H1 (cell line): ENCODE measurements at regions not wholly inside any gene's neighbourhood (a gene's known extent, or its start where the extent isn't known, plus 50 kb on each side); places are given as distances from the start of the nearest gene placed in this dataset.

Experiments
- CTCF ChIA-PET: fragments of 300-600 bp; sonication (Branson Sonifier 250); formaldehyde crosslinking; loops from one replicate; lab custom pipeline; 2021; ENCODE audit not compliant: partially characterized antibody; lab: Charles Lee
- POLR2A ChIA-PET: fragments of 300-600 bp; sonication (Branson Sonifier 250); formaldehyde crosslinking; loops from one replicate; lab custom pipeline; 2021; ENCODE audit warnings: inconsistent platforms; ENCODE audit not compliant: partially characterized antibody; lab: Charles Lee
- DNase-seq, 2 experiments: peaks; one replicate each; pipeline versions ENCODE4 v3.0.0 to v3.0.0-alpha.2; 2010 to 2022; ENCODE audit warnings: low spot score in 2 of 2, low read depth in 1 of 2, mixed read lengths in 1 of 2
- FAIRE-seq: peaks from 2 replicates; lab custom pipeline; 2011; peaks lifted over from hg19 to GRCh38; lab: Jason Lieb, UNC
- H2AFZ ChIP-seq: 2 replicates; pipeline ENCODE4 v1.8.1; 2012; ENCODE audit warnings: low read length, inconsistent platforms
- H2AK5ac ChIP-seq: 2 replicates; pipeline ENCODE4 v1.6.1; 2013; ENCODE audit warnings: low read depth, low read length
- H2BK120ac ChIP-seq: replicated peaks from 2 replicates; pipeline ENCODE3; 2013; ENCODE audit warnings: low read depth, low read length, inconsistent platforms
- H2BK12ac ChIP-seq: 2 replicates; pipeline ENCODE4 v1.6.1; 2013; ENCODE audit warnings: low read depth, low read length
- H2BK15ac ChIP-seq: 2 replicates; pipeline ENCODE4 v1.6.1; 2013; ENCODE audit warnings: low read length
- H2BK20ac ChIP-seq: 2 replicates; pipeline ENCODE4 v1.6.1; 2013; ENCODE audit warnings: low read length
- H2BK5ac ChIP-seq: 2 replicates; pipeline ENCODE4 v1.6.1; 2013; ENCODE audit warnings: low read depth, low read length
- H3K14ac ChIP-seq: 2 replicates; pipeline ENCODE4 v1.6.1; 2013; ENCODE audit warnings: inconsistent platforms; ENCODE audit not compliant: insufficient read length
- H3K18ac ChIP-seq: 2 replicates; pipeline ENCODE4 v1.6.1; 2013; ENCODE audit warnings: low read length; ENCODE audit errors: extremely low read depth
- H3K23ac ChIP-seq: 2 replicates; pipeline ENCODE4 v1.6.1; 2013; ENCODE audit warnings: inconsistent platforms; ENCODE audit not compliant: insufficient read length
- H3K23me2 ChIP-seq: 2 replicates; pipeline ENCODE4 v1.6.1; 2013; ENCODE audit warnings: low read depth, low read length
- H3K27ac ChIP-seq: 2 replicates; pipeline ENCODE4 v1.6.1; 2011; ENCODE audit warnings: low read depth, low read length, inconsistent platforms
- H3K27me3 ChIP-seq, 4 experiments: replicated peaks in 1 of 4; 1 replicate in 1 of 4; 2 replicates in 3 of 4; pipeline versions ENCODE4 v1.6.1 to v1.8.1; 2011 to 2013; ENCODE audit warnings: low read length in 3 of 4, mild to moderate bottlenecking in 3 of 4, inconsistent platforms in 2 of 4, mixed read lengths in 2 of 4, moderate library complexity in 1 of 4; ENCODE audit not compliant: control insufficient read depth in 3 of 4, insufficient read depth in 3 of 4; ENCODE audit errors: extremely low read depth in 1 of 4
- H3K36me3 ChIP-seq, 4 experiments: 2 replicates each; pipeline versions ENCODE4 v1.6.1 to v1.8.1; 2011 to 2013; ENCODE audit warnings: mild to moderate bottlenecking in 4 of 4, low read length in 3 of 4, moderate library complexity in 2 of 4, control low read depth in 1 of 4, inconsistent platforms in 1 of 4; ENCODE audit not compliant: insufficient read depth in 4 of 4, control insufficient read depth in 2 of 4
- H3K4ac ChIP-seq: replicated peaks from 2 replicates; pipeline ENCODE3; 2013; ENCODE audit warnings: low read length, low read depth, mixed read lengths, inconsistent platforms; ENCODE audit not compliant: insufficient read length
- H3K4me1 ChIP-seq, 4 experiments: replicated peaks in 1 of 4; 1 replicate in 1 of 4; 2 replicates in 3 of 4; pipeline versions ENCODE4 v1.6.1 to v1.8.1; 2011 to 2013; ENCODE audit warnings: low read length in 3 of 4, inconsistent platforms in 2 of 4, mixed read lengths in 1 of 4; ENCODE audit not compliant: insufficient read depth in 4 of 4, control insufficient read depth in 3 of 4
- H3K4me2 ChIP-seq, 2 experiments: 2 replicates each; pipeline versions ENCODE4 v1.6.1 to v1.8.1; 2011 to 2013; ENCODE audit warnings: low read depth in 2 of 2, low read length in 2 of 2, control low read depth in 1 of 2, inconsistent platforms in 1 of 2, mild to moderate bottlenecking in 1 of 2; ENCODE audit not compliant: insufficient read depth in 1 of 2
- H3K4me3 ChIP-seq, 4 experiments: fragments of 200-600, 300-600 bp in 1 of 4; sonication (generic), shearing (Covaris generic), sonication (Bioruptor Twin) in 1 of 4; 2 replicates each; pipeline versions ENCODE4 v1.5.1 to v1.8.1; 2011 to 2016; ENCODE audit warnings: low read length in 4 of 4, low read depth in 3 of 4, control low read depth in 2 of 4, inconsistent platforms in 2 of 4, mild to moderate bottlenecking in 2 of 4, mixed read lengths in 1 of 4, moderate library complexity in 1 of 4; ENCODE audit not compliant: insufficient read depth in 2 of 4; ENCODE audit errors: extremely low read depth in 1 of 4
- H3K56ac ChIP-seq: replicated peaks from 2 replicates; pipeline ENCODE3; 2013; ENCODE audit warnings: low read depth, mild to moderate bottlenecking, mixed read lengths, low read length, inconsistent platforms; ENCODE audit not compliant: insufficient read length
- H3K79me1 ChIP-seq: 2 replicates; pipeline ENCODE4 v1.6.1; 2013; ENCODE audit warnings: low read depth, low read length, control low read depth
- H3K79me2 ChIP-seq, 2 experiments: 2 replicates each; pipeline versions ENCODE4 v1.6.1 to v1.8.1; 2012 to 2013; ENCODE audit warnings: low read length in 2 of 2, mild to moderate bottlenecking in 2 of 2, inconsistent platforms in 1 of 2; ENCODE audit not compliant: insufficient read depth in 2 of 2, control insufficient read depth in 1 of 2
- H3K9ac ChIP-seq, 4 experiments: replicated peaks in 1 of 4; 1 replicate in 1 of 4; 2 replicates in 3 of 4; pipeline versions ENCODE4 v1.6.1 to v1.8.1; 2011 to 2013; ENCODE audit warnings: low read depth in 3 of 4, low read length in 3 of 4, control low read depth in 2 of 4, mild to moderate bottlenecking in 2 of 4, moderate library complexity in 2 of 4, inconsistent platforms in 1 of 4; ENCODE audit errors: extremely low read depth in 1 of 4
- H3K9me3 ChIP-seq, 2 experiments: 2 replicates each; pipeline versions ENCODE4 v1.6.1 to v1.8.1; 2012 to 2013; ENCODE audit warnings: mild to moderate bottlenecking in 2 of 2, moderate library complexity in 2 of 2, control low read depth in 1 of 2, inconsistent platforms in 1 of 2, low read depth in 1 of 2, low read length in 1 of 2, mixed read lengths in 1 of 2; ENCODE audit not compliant: insufficient read depth in 2 of 2
- H4K20me1 ChIP-seq, 2 experiments: replicated peaks in 1 of 2; 2 replicates each; pipeline versions ENCODE3 to v1.8.1; 2011 to 2013; ENCODE audit warnings: inconsistent platforms in 2 of 2, low read length in 2 of 2, mild to moderate bottlenecking in 1 of 2; ENCODE audit not compliant: insufficient read depth in 2 of 2, control insufficient read depth in 1 of 2
- H4K5ac ChIP-seq: 2 replicates; pipeline ENCODE4 v1.6.1; 2013; ENCODE audit warnings: low read length, low read depth, mixed read lengths, inconsistent platforms; ENCODE audit not compliant: insufficient read length
- H4K8ac ChIP-seq: 2 replicates; pipeline ENCODE4 v1.8.0; 2013; ENCODE audit warnings: mild to moderate bottlenecking, moderate library complexity, low read length, inconsistent platforms; ENCODE audit not compliant: insufficient read depth; ENCODE audit errors: extremely low read depth
- H4K91ac ChIP-seq: replicated peaks from 2 replicates; pipeline ENCODE3; 2013; ENCODE audit warnings: low read length, mixed read lengths, inconsistent platforms; ENCODE audit not compliant: insufficient read length
- ASH2L ChIP-seq: fragments of 200-600, 300-600 bp; sonication (generic); IDR thresholded peaks from one replicate; pipeline ENCODE4 v1.7.1; 2017; ENCODE audit warnings: low read length
- BACH1 ChIP-seq: IDR thresholded peaks from 2 replicates; pipeline ENCODE4 v1.6.1; 2012; ENCODE audit warnings: low read length, improper control_type of control experiment
- CBX5 ChIP-seq: fragments of 300-800, 300-1000 bp; sonication (generic); IDR thresholded peaks from 2 replicates; pipeline ENCODE4 v1.7.1; 2016; ENCODE audit warnings: antibody characterized with exemption, low read length, low read depth
- CBX8 ChIP-seq: fragments of 300-800, 300-1000 bp; sonication (generic); IDR thresholded peaks from 2 replicates; pipeline ENCODE4 v1.7.1; 2016; ENCODE audit warnings: low read depth, low read length, borderline replicate concordance
- KDM4A ChIP-seq: IDR thresholded peaks from one replicate; pipeline ENCODE4 v1.7.1; 2012; ENCODE audit warnings: low read depth, mild to moderate bottlenecking, moderate library complexity, low read length, inconsistent platforms; ENCODE audit not compliant: severe bottlenecking
- KDM5A ChIP-seq: fragments of 200-600 bp; IDR thresholded peaks from 2 replicates; pipeline ENCODE4 v1.7.1; 2012; ENCODE audit warnings: mild to moderate bottlenecking, low read length, inconsistent platforms, mixed read lengths
- POLR2AphosphoS5 ChIP-seq: IDR thresholded peaks from 2 replicates; pipeline ENCODE4 v1.6.1; 2011; ENCODE audit warnings: low read depth, low read length
- RBBP5 ChIP-seq: IDR thresholded peaks from 2 replicates; pipeline ENCODE4 v1.7.1; 2012; ENCODE audit warnings: low read depth, mild to moderate bottlenecking, inconsistent platforms, low read length, moderate library complexity, borderline replicate concordance
- SAP30 ChIP-seq: fragments of 300-600 bp; sonication (generic); IDR thresholded peaks from 2 replicates; pipeline ENCODE4 v1.7.1; 2012; ENCODE audit warnings: low read length, moderate library complexity, mild to moderate bottlenecking, inconsistent platforms; ENCODE audit not compliant: insufficient read depth, insufficient replicate concordance
- SRF ChIP-seq: IDR thresholded peaks from 2 replicates; pipeline ENCODE4 v1.6.1; 2011; ENCODE audit warnings: mild to moderate bottlenecking, low read depth, low read length, moderate library complexity
- SUZ12 ChIP-seq: fragments of 200-600 bp; sonication (generic); IDR thresholded peaks from 2 replicates; pipeline ENCODE4 v1.6.1; 2012; ENCODE audit warnings: mild to moderate bottlenecking, inconsistent platforms, low read length, moderate library complexity, mixed read lengths
- WGBS, 2 experiments: shearing (Covaris generic) in 1 of 2; methylation state at CpG; one replicate each; pipeline versions ENCODE4 v1.1.6 to v1.1.7; 2013 to 2015; ENCODE audit warnings: low lambda C conversion rate in 2 of 2, mixed read lengths in 2 of 2, inconsistent platforms in 1 of 2, low coverage in 1 of 2, missing lambda C conversion rate in 1 of 2; ENCODE audit not compliant: insufficient replicate concordance in 2 of 2, insufficient coverage in 1 of 2, insufficient read length in 1 of 2; ENCODE audit errors: extremely low coverage in 1 of 2, missing lambda C conversion rate in 1 of 2; 5-methylcytosine and 5-hydroxymethylcytosine counted together

- no peaks in the 10 kb centered on the region for H3K27me3 ChIP-seq
- no peaks in the 10 kb centered on the region for H3K9me3 ChIP-seq
- no peak overlapping the region for H2BK120ac ChIP-seq
- no peak overlapping the region for H3K18ac ChIP-seq
- H2AK5ac ChIP-seq: no peak overlapping the region
- no peak overlapping the region for H4K8ac ChIP-seq
- no peak overlapping the region for H4K5ac ChIP-seq
- no peak overlapping the region for H2BK12ac ChIP-seq
- FAIRE-seq (no peak), DNase-seq (no peak)
- WGBS, 2 experiments: 75% methylated on average over 2 of the region's 2 CpGs; no CpG with 5 or more reads in 1 of the 2 experiments
- no peak overlapping the region for H2BK5ac ChIP-seq
- H3K79me2 ChIP-seq: no peaks in the 10 kb centered on the region
- no peaks in the 10 kb centered on the region for H4K20me1 ChIP-seq
- H3K14ac ChIP-seq: no peak overlapping the region
- H3K23me2 ChIP-seq: no peaks in the 10 kb centered on the region
- no peak overlapping the region for H4K91ac ChIP-seq
- no peak overlapping the region for H2BK15ac ChIP-seq
- no peak overlapping the region for H3K4me3 ChIP-seq
- CTCF ChIA-PET: interaction anchor here (1.0 to 2.0 kb wide), 2 partner anchors 20 to 180 kb away, joined by 4 to 5 read pairs; no protein-coding TSS in a partner anchor
- POLR2A ChIA-PET: no interaction called here
- H3K9ac ChIP-seq: no peak overlapping the region
- H3K27ac ChIP-seq: no peak overlapping the region
- H2AFZ ChIP-seq: no peak overlapping the region
- TF ChIP-seq SRF (no peak), SUZ12 (no peak), KDM5A (no peak), SAP30 (no peak), BACH1 (no peak), POLR2AphosphoS5 (no peak), CBX8 (no peak), KDM4A (no peak), RBBP5 (no peak), CBX5 (no peak), ASH2L (no peak)
- H3K23ac ChIP-seq: no peak overlapping the region
- H3K4ac ChIP-seq: no peak overlapping the region
- H3K56ac ChIP-seq: no peak overlapping the region
- H3K36me3 ChIP-seq: no peaks in the 10 kb centered on the region
- H3K4me1 ChIP-seq: no peaks in the 10 kb centered on the region
- no peaks in the 10 kb centered on the region for H3K79me1 ChIP-seq
- H2BK20ac ChIP-seq: no peak overlapping the region
- H3K4me2 ChIP-seq: no peak overlapping the region
These were observed 156.5 kb upstream of the ZNF648 start for GRCh38 chr1:182217967-182218366.
